Large intestine (tissue), 3 donors: ENCODE measurements at regions not wholly inside any gene's neighbourhood (a gene's known extent, or its start where the extent isn't known, plus 50 kb on each side); places are given as distances from the start of the nearest gene placed in this dataset.

Experiments
- DNase-seq, 2 donors: peaks; one replicate each; pipeline versions ENCODE4 v3.0.0 to v3.0.0-alpha.2; 2013
- H3K27ac ChIP-seq: one replicate; pipeline ENCODE4 v1.5.1; 2013; ENCODE audit warnings: low read length
- H3K27me3 ChIP-seq: 2 replicates; pipeline ENCODE4 v1.6.1; 2013; ENCODE audit warnings: low read length; ENCODE audit not compliant: control insufficient read depth, insufficient read depth
- H3K36me3 ChIP-seq: 2 replicates; pipeline ENCODE4 v1.6.1; 2013; ENCODE audit warnings: low read length; ENCODE audit not compliant: control insufficient read depth, insufficient read depth
- H3K4me1 ChIP-seq: one replicate; pipeline ENCODE4 v1.6.1; 2013; ENCODE audit warnings: low read length; ENCODE audit not compliant: control insufficient read depth, insufficient read depth
- H3K4me3 ChIP-seq: one replicate; pipeline ENCODE4 v1.5.1; 2013; ENCODE audit warnings: low read length
- H3K9me3 ChIP-seq: one replicate; pipeline ENCODE4 v1.6.1; 2013; ENCODE audit warnings: mild to moderate bottlenecking, low read depth, low read length, moderate library complexity; ENCODE audit not compliant: control insufficient read depth
- WGBS: methylation state at CpG from one replicate; pipeline ENCODE4 v1.1.5; 2013; ENCODE audit warnings: low lambda C conversion rate; ENCODE audit not compliant: insufficient coverage; 5-methylcytosine and 5-hydroxymethylcytosine counted together

DNA sequence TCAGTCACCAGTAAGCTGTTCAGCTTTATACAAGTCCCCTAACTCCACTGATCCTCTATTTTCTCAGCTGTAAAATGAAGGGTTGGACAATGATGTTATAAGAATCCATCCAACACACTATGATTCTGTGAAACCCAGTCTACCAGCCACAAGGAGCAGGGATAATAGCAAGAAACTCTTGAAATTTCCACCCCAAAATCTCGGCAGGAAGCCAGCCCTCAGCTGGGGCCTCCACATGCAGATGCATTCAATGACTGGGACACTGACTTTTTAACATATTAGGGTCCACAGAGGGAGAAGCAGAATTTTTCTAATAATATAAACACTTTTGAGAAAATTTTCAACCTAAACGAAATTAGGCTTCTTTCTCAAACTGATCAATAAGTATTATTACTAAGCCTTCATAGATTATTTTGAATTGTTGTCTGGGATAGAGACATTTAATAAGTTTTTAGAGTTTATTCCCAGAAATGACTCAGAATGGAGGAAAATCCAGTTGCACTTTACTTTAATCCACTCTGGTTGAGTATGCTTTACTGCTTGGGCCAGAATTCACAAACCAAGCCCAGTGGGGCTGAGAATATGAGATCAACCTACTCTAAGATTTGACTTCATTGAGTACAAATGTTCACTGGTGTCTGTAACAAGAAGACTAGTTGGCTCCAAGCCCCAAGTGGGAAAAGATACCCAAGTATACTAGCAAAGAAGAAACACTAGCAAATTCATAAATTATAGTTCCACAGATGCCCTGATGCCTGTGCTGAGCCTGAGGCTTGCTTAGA lies 168.6 kb downstream of the C7orf25 start:
- no peak overlapping the region for H3K4me3 ChIP-seq
- no peak overlapping the region for H3K27ac ChIP-seq
- no peaks in the 10 kb centered on the region for H3K36me3 ChIP-seq
- H3K27me3 ChIP-seq: no peaks in the 10 kb centered on the region
- 83% methylated on average over 1 of the region's 2 CpGs for WGBS
- no peaks in the 10 kb centered on the region for H3K9me3 ChIP-seq
- H3K4me1 ChIP-seq: no peaks in the 10 kb centered on the region
- DNase-seq: no peak

DNA sequence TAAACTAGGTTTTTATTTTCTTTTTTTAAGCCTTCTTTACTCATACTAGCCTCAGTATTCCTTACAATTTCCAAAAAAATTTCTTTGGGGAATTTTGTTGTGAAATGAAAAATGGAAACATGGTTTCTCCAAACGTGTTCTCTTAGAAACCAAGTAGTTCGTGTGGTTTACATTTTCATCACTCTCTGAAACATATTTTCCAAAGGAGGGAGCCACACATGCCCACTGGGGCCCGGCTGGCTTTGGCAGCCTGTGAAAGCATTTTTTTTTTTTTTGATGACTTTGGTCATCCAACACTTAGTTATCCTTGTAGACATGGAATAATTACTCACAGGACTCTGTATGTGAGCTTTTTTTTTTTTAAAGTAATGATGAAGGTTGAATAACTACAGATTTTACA lies 169.6 kb downstream of the C7orf25 start:
- Histone ChIP-seq H3K9me3 (no peaks in the 10 kb centered on the region), H3K27me3 (no peaks in the 10 kb centered on the region), H3K4me3 (no peak overlapping the region), H3K27ac (no peak overlapping the region), H3K36me3 (no peaks in the 10 kb centered on the region), H3K4me1 (no peaks in the 10 kb centered on the region)
- 64% methylated on average over 2 of the region's 3 CpGs for WGBS
- DNase-seq: no peak

DNA sequence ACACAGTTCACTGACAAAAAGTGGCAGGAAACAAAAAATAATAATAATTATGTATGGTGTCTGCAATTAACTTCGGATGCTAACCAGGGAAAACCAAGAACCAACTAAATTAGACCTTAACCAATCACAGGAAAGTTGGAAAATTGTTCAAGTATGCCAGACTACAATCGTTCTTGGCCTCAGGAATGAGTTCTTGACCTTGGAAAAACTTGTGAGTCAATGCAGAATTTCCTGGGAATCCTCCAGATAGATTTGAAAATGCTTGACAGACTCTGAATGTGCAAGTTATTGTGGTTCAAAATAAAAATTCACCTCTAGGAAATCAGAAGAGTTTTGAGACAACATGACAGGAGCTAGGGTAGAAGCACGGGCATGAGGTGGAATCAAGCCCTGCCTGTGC lies 171.5 kb downstream of the C7orf25 start:
- Histone ChIP-seq H3K4me1 (no peaks in the 10 kb centered on the region), H3K4me3 (no peak overlapping the region), H3K27me3 (no peaks in the 10 kb centered on the region), H3K27ac (no peak overlapping the region), H3K9me3 (no peaks in the 10 kb centered on the region), H3K36me3 (no peaks in the 10 kb centered on the region)
- 100% methylated on average over 1 of the region's 3 CpGs for WGBS
- DNase-seq: no peak

GRCh38 chr7:42739638-42740037 lies 172.2 kb downstream of the C7orf25 start:
- Histone ChIP-seq H3K4me3 (no peak overlapping the region), H3K27ac (no peak overlapping the region), H3K4me1 (no peaks in the 10 kb centered on the region), H3K9me3 (no peaks in the 10 kb centered on the region), H3K27me3 (no peaks in the 10 kb centered on the region), H3K36me3 (no peaks in the 10 kb centered on the region)
- no peak for DNase-seq
- 82% methylated on average over 2 of the region's 8 CpGs for WGBS

- Histone ChIP-seq H3K27me3 (no peaks in the 10 kb centered on the region), H3K36me3 (no peaks in the 10 kb centered on the region), H3K9me3 (no peaks in the 10 kb centered on the region), H3K4me3 (no peak overlapping the region), H3K4me1 (no peaks in the 10 kb centered on the region), H3K27ac (no peak overlapping the region)
- WGBS: 83% methylated on average over 1 of the region's 1 CpG
- DNase-seq: no peak
Measured at GRCh38 chr7:42736931-42737330, 174.9 kb downstream of the C7orf25 start.

DNA sequence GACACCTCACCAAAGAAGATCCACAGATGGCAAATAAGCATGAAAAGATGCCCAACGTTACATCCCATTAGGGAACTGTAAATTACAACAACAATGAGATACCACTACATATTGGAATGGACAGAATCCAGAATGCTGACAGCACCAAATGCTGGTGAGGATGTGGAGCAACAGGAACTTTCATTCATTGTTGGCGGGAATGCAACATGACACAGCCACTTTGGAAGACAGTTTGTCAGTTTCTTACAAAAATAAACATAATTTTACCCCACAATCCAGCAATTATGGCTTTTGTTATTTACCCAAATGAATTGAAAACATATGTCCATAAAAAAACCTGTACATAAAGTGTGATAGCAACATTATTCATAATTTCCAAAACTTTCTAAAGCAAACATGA lies 176.8 kb downstream of the C7orf25 start:
- DNase-seq: no peak
- 100% methylated on average over 1 of the region's 2 CpGs for WGBS
- Histone ChIP-seq H3K27me3 (no peaks in the 10 kb centered on the region), H3K27ac (no peak overlapping the region), H3K4me3 (no peak overlapping the region), H3K36me3 (no peaks in the 10 kb centered on the region), H3K4me1 (no peaks in the 10 kb centered on the region), H3K9me3 (no peaks in the 10 kb centered on the region)

DNA sequence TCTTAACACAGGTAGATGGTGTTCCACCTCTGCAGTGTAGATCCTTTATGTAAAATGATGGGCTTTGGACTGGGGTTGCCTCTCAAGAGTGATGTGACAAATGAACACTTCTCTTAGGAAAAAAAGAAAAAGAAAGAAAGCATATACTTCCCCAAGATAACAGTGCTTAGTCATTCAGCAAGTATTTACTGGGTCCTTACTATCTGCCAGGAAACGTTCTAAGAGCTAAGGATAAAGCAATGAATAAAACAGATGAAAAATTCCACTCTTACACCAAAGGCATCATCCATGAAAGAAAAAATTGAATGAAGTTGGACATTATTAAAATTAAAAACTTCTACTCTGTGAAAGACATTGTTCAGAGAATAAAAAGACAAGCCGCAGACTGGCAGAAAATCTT lies 177.3 kb downstream of the C7orf25 start:
- no peaks in the 10 kb centered on the region for H3K36me3 ChIP-seq
- no peak overlapping the region for H3K4me3 ChIP-seq
- 50% methylated on average over 2 of the region's 2 CpGs for WGBS
- H3K4me1 ChIP-seq: no peaks in the 10 kb centered on the region
- DNase-seq: no peak
- H3K9me3 ChIP-seq: no peaks in the 10 kb centered on the region
- H3K27ac ChIP-seq: no peak overlapping the region
- no peaks in the 10 kb centered on the region for H3K27me3 ChIP-seq

DNA sequence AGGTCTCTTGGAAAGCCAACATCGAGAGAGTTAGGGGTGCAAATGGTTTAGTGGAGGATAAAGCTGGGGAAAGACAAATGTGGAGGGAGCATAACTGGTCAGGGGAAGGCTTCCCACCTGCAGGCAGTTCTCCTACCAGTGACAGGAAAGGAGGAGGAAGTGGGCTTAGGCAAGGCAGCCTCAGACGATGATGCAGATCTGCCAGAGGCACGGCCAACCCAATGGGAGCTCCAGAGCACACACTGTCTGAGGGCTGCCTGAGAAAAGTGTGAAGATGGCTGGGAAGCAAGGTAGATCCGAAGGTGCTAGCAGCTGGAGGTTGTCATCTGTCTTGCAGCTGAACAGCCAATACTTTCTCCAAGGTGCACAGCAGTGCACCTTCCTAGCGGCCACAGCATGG lies 178.8 kb downstream of the C7orf25 start:
- H3K27me3 ChIP-seq: no peaks in the 10 kb centered on the region
- no peaks in the 10 kb centered on the region for H3K9me3 ChIP-seq
- no peak for DNase-seq
- no peaks in the 10 kb centered on the region for H3K36me3 ChIP-seq
- H3K27ac ChIP-seq: no peak overlapping the region
- no peak overlapping the region for H3K4me3 ChIP-seq
- H3K4me1 ChIP-seq: no peaks in the 10 kb centered on the region
- WGBS: no CpG with 5 or more reads among the region's 5 CpGs

DNA sequence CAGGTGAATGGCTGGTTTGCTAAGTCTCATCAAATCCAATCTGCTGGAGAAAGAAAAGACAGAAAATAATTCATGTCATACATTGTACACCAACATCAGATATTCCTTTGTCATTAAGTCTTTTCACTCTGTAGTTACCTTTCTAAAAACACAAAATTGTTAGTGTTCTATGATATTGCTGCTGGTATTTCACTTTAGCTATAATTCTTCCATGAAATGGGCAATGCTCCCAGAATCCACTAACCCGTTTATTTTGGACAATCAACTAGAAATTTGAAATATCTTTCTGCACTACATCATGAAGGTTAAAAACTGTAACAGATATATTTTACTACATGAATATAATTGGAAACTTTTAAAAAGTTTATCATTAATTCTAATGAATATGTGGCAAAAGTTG lies 181.3 kb downstream of the C7orf25 start:
- WGBS: 86% methylated on average over 1 of the region's 1 CpG
- Histone ChIP-seq H3K4me1 (no peaks in the 10 kb centered on the region), H3K9me3 (no peaks in the 10 kb centered on the region), H3K4me3 (no peak overlapping the region), H3K36me3 (no peaks in the 10 kb centered on the region), H3K27me3 (no peaks in the 10 kb centered on the region), H3K27ac (no peak overlapping the region)
- no peak for DNase-seq

DNA sequence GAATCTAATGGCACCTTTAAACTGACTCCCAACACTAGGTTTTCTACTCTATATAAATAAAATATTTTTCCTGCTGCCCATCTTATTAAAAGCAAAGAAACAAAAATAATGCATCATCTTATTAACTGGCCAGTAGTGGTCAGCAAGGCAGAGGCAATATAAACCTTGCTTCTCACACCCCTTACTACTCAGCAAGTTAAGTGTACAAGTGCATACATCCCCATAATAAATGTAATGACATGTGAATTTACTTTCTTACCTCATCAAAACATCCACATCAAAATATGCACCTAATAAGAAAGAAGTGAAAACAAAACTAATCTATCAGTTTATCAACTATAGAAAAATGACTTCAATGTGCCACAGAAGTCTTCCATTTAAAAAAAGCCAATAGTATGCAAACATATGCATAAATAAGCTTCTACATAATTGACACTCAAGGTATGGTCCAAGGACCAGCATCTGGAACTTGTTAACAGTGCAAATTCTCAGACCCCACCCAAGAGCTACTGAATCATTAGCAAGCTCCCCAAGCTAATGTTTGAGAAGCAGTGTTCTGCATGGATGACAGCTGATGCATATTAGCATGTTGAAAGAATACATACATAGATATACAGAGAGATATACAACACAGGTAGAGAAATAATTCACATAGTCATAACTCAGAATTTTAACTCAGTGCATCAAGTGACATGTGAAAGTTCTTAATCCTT lies 182.7 kb downstream of the C7orf25 start:
- Histone ChIP-seq H3K27ac (no peak overlapping the region), H3K36me3 (no peaks in the 10 kb centered on the region), H3K4me3 (no peak overlapping the region), H3K4me1 (no peaks in the 10 kb centered on the region), H3K9me3 (no peaks in the 10 kb centered on the region), H3K27me3 (no peaks in the 10 kb centered on the region)
- DNase-seq: no peak

DNA sequence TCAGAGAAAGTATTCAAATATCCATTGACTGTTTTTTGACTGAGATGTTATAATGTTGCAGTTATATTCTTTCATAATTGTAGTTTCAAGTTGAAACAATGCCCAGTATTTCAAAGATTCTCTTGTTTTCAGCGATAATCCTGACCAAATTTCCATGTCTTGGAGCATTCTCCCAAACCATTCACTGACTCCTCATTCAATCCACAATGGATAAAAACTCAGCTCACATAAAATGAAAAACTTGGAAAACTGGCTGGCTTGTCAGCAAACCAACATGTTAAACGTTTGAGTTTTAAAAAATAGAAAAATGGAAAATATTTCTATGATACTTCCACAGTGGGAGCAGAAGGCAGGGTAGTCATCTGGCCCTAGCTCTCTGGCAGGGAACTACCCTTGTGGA lies 184.4 kb downstream of the C7orf25 start:
- Histone ChIP-seq H3K27me3 (no peaks in the 10 kb centered on the region), H3K4me1 (no peaks in the 10 kb centered on the region), H3K36me3 (no peaks in the 10 kb centered on the region), H3K27ac (no peak overlapping the region), H3K4me3 (no peak overlapping the region), H3K9me3 (no peaks in the 10 kb centered on the region)
- DNase-seq: no peak
- WGBS: no CpG with 5 or more reads among the region's 2 CpGs
